ENCODE measurements at regions not wholly inside any gene's neighbourhood (a gene's known extent, or its start where the extent isn't known, plus 50 kb on each side); places are given as distances from the start of the nearest gene placed in this dataset.

GRCh38 chr9:102875687-102876086, 119.4 kb upstream of the CYLC2 start:
- Histone ChIP-seq H3K14ac (ENCODE audit: insufficient read length) (no peak overlapping the region), H2BK15ac (ENCODE audit: low read length) (no peak overlapping the region), H3K4me1 (replicated peaks in 1 of 4; ENCODE audit: control insufficient read depth in 3 of 4, insufficient read depth in 4 of 4, low read length in 3 of 4) (no peaks in the 10 kb centered on the region), H4K20me1 (replicated peaks in 1 of 2; ENCODE audit: control insufficient read depth in 1 of 2, insufficient read depth in 2 of 2, low read length in 2 of 2) (no peaks in the 10 kb centered on the region), H3K9ac (replicated peaks in 1 of 4; ENCODE audit: extremely low read depth in 1 of 4, low read depth in 3 of 4, low read length in 3 of 4) (no peak overlapping the region), H4K8ac (ENCODE audit: extremely low read depth, insufficient read depth, low read length) (no peak overlapping the region), H3K79me1 (ENCODE audit: low read depth, low read length) (no peaks in the 10 kb centered on the region), H3K79me2 (ENCODE audit: control insufficient read depth in 1 of 2, insufficient read depth in 2 of 2, low read length in 2 of 2) (no peaks in the 10 kb centered on the region), H2BK5ac (ENCODE audit: low read depth, low read length) (no peak overlapping the region), H3K9me3 (ENCODE audit: insufficient read depth in 2 of 2, low read depth in 1 of 2, low read length in 1 of 2) (no peaks in the 10 kb centered on the region), H3K18ac (ENCODE audit: extremely low read depth, low read length) (no peak overlapping the region), H3K27me3 (replicated peaks in 1 of 4; ENCODE audit: control insufficient read depth in 3 of 4, extremely low read depth in 1 of 4, insufficient read depth in 3 of 4, low read length in 3 of 4) (no peaks in the 10 kb centered on the region), H2BK120ac (replicated peaks; ENCODE audit: low read depth, low read length) (no peak overlapping the region), H3K4me3 (ENCODE audit: extremely low read depth in 1 of 4, insufficient read depth in 2 of 4, low read depth in 3 of 4, low read length in 4 of 4) (no peak overlapping the region), H3K23ac (ENCODE audit: insufficient read length) (no peak overlapping the region), H2BK12ac (ENCODE audit: low read depth, low read length) (no peak overlapping the region), H4K91ac (replicated peaks; ENCODE audit: insufficient read length, low read length) (no peak overlapping the region), H3K56ac (replicated peaks; ENCODE audit: insufficient read length, low read depth, low read length) (no peak overlapping the region), H3K27ac (ENCODE audit: low read depth, low read length) (no peak overlapping the region), H3K4me2 (ENCODE audit: insufficient read depth in 1 of 2, low read depth in 2 of 2, low read length in 2 of 2) (no peak overlapping the region), H2BK20ac (ENCODE audit: low read length) (no peak overlapping the region), H3K36me3 (ENCODE audit: control insufficient read depth in 2 of 4, insufficient read depth in 4 of 4, low read length in 3 of 4) (no peaks in the 10 kb centered on the region), H2AFZ (ENCODE audit: low read length) (no peak overlapping the region), H3K23me2 (ENCODE audit: low read depth, low read length) (no peaks in the 10 kb centered on the region; the same call in 1 of the 2 replicates), H3K4ac (replicated peaks; ENCODE audit: insufficient read length, low read depth, low read length) (no peak overlapping the region), H4K5ac (ENCODE audit: insufficient read length, low read depth, low read length) (no peak overlapping the region), H2AK5ac (ENCODE audit: low read depth, low read length) (no peak overlapping the region)
- FAIRE-seq (no peak), DNase-seq (ENCODE audit: low read depth in 1 of 2, low spot score in 2 of 2) (no peak)
- 95% methylated on average over 3 of the region's 3 CpGs; no CpG with 5 or more reads in 1 of the 2 experiments for WGBS, 2 experiments (ENCODE audit: extremely low coverage in 1 of 2, insufficient coverage in 1 of 2, insufficient read length in 1 of 2, insufficient replicate concordance in 2 of 2, low coverage in 1 of 2, low lambda C conversion rate in 2 of 2, missing lambda C conversion rate in 1 of 2)
- CTCF ChIA-PET (ENCODE audit: partially characterized antibody), result no interaction called here
- POLR2A ChIA-PET (ENCODE audit: partially characterized antibody), result no interaction called here
- TF ChIP-seq NANOG (IDR thresholded peaks at IDR 0.05; ENCODE audit: insufficient read depth, low read depth, low read length, poor library complexity, severe bottlenecking), result no peak
- no peak for TF ChIP-seq JUND (IDR thresholded peaks at IDR 0.05; ENCODE audit: low read length)
- no peak for TF ChIP-seq RXRA (IDR thresholded peaks at IDR 0.05; ENCODE audit: insufficient read depth, low read depth, low read length)
- TF ChIP-seq E2F6 (IDR thresholded peaks at IDR 0.05), result no peak
- TF ChIP-seq YY1 (IDR thresholded peaks at IDR 0.05; ENCODE audit: low read depth, low read length), result no peak
- TF ChIP-seq TEAD4 (IDR thresholded peaks at IDR 0.05; ENCODE audit: low read depth, low read length), result no peak
- no peak for TF ChIP-seq CBX5 (IDR thresholded peaks at IDR 0.05; ENCODE audit: low read depth, low read length)
- no peak for TF ChIP-seq RFX5 (IDR thresholded peaks at IDR 0.05; ENCODE audit: borderline replicate concordance, low read depth, low read length)

Measured in H1 (cell line).